ENCODE measurements at regions not wholly inside any gene's neighbourhood (a gene's known extent, or its start where the extent isn't known, plus 50 kb on each side); places are given as distances from the start of the nearest gene placed in this dataset.
"Not testable (repeated sequence)": the region's sequence is repeated elsewhere in the genome, so short reads cannot be mapped to it uniquely, and the experiment has no call there.

DNA sequence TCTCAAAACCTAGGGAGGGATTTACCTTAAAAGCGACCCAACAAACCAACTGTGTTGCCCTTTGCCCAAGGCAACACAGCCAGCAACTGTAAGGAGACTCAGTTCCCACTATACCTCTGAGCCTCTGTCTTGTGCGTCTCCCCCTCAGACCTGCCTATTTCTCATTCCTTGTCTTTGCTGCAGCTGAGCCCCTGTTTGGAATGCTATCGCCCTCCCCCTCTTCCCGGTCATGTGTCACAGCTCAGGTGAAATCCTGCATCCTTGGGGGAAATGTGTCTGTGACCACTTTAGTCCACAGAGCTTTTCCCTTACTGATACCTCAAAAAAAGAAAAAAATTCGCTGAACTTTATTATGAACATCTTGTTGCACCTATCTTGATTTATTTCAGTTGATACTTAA lies 52.0 kb upstream of the LRIG1 start:
- no peak for DNase-seq

DNA sequence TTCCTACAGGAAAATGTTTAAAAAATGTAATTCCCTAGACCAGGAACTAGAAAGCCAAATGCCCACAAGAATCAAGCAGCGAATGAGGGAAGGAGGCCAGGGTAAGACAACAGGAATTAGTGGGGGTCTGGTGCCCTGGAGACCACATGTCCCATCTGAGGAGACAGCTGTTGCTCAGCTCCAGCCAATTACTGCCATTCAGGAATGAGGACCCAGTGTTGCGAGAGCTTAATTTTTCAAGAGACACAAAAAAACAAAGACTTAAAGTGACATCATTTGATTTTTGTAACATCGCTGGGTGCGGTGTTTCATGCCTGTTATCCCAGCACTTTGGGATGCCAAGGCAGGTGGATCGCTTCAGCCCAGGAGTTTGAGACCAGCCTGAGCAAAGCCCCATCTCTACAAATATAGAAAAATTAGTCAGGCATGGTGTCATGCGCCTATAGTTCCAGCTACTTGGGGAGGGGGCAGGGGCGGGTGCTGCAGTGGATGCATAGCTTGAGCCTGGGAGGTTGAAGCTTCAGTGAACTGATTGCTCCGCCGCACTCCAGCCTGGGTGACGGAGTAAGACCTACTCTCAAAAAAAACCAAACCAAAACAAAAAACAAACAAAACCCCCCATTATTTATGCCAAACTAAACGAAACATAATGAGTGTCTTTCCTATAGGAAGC lies 52.8 kb upstream of the LRIG1 start:
- no peak for DNase-seq

DNA sequence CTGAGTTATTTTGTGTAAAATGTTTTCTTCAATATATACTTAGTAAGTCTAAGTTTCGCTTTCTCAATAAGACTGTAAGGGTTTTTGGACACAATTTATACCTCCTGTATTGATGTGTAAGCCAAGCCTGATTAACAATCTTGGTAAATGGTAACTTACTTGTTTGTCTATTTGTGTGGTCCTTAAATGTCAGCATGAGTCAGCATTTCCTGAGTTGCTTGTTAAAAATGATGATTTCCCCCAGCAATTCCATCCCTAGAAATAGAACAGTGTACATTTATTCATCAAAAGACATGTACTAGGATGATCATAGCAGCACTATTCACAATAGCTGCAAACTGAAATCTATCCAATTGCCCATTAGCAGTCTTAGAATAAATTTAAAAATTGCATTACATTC lies 53.4 kb upstream of the LRIG1 start:
- no peak for DNase-seq

DNA sequence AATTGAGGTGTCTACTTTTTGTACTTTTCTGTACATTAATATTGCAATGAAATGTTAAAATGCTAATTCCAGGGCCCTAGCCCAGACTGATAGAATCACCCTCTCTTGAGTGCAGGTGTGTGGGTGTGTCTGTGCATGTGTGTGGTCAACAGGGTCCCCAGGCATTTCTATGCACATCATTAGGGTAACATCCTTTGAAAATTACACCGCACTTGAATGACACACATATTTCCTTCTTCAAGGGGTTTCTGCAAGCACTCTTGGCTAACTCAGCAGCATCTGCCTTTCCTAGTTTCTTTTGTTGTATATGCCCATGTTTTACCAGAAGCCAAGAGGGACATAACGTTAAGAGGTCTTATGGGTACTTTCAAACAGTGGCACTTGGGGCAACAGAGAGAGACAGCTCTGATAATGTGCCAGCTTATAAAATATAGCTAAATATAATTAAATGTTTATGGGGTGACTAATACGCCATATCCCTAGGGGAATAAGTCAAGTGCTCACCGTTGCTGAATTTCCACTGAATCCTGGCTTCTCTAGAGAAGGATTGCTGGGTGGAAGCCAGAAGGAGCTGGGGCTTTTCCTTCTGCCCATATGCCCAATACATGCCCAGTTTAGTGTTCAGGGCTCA lies 54.5 kb upstream of the LRIG1 start:
- DNase-seq = no peak

DNA sequence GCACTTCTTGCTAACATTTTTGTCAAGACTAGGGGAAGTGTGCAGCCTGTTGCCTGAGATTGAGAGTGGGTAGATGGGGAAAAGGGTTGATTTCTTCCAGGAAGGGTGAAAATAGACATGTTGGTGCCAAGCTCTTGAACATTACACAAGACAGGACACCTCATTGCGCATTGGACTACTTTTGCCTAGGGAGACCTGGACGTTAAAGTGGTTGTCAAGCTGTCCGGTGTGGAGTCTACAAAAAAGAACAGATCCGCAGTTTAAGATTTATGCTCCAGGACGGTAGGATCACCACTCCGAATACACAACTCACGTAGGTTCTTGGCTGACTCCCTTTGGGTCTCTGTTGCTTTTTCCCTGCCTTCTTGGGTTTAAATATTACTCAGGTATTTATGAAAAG lies 56.3 kb upstream of the LRIG1 start:
- no peak for DNase-seq

DNA sequence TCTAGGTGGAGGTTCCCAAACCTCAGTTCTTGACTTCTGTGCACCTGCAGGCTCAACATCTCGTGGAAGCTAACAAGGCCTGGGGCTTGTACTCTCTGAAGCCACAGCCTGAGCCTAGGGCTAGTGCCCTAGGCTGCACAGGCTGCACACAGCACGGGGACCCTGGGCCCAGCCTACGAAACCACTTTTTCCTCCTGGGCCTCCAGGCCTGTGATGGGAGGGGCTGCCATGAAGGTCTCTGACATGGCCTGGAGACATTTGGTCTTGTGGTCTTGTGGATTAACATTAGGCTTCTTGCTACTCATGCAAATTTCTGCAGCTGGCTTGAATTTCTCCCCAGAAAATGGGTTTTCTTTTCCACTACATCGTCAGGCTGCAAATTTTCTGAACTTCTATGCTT lies 59.1 kb upstream of the LRIG1 start:
- DNase-seq = not testable (repeated sequence)

DNA sequence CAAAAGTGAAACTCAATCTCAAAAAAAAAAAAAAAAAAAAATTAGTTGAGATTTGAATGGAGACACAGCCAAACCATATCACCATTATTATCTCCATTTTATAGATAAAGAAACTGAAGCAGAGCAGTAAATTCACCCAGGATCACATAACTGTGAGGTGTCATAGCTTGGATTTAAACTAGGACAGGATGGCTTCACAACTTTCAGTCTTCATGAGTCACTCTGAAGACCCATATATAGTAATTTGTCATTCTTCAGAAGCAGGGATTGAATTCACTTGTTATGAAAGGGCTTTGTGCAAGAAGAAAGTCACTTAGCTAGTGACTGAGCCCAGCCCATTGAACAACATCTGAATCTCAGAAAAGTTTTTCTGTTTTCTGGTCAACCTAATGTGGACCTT lies 60.5 kb upstream of the LRIG1 start:
- DNase-seq = no peak

DNA sequence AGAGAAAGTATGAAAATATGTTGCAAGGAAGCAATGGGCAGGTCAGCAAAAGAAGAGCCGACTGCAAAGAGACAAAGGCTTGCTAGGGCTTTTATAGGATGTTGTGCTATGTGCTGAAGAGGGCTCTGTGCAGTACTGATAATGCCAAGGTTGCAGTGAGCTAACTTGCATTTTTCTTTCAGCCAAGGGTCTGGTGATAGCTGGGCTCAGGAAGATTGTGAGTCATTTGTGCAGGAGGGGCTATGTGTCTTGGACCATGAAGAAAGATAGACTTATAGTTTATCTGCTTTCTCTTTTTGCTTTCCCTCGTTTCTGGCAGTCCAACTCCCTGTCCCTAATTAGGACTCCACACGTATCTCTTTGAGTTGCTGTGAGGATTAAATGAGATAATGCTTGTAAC lies 64.5 kb upstream of the LRIG1 start:
- DNase-seq = no peak

DNA sequence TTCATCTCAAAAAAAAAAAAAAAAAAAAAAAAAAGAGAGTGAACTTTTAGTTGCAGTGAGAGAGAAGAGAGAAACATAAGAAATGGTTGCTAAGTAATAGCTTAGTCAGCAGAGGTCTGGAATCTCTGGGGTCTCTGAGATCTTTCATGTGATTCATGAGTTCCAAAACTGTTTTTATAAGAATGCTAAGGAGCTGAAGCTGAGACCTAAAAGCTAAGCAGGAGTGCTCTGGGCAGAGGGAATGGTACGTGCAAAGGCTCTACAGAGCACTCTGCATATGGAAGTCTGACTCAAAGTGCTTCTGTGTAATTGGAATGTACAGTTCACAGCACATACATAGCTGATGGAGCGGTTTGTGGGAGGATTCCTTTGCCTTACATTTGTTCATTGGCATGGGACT lies 66.3 kb upstream of the LRIG1 start:
- no peak for DNase-seq

DNA sequence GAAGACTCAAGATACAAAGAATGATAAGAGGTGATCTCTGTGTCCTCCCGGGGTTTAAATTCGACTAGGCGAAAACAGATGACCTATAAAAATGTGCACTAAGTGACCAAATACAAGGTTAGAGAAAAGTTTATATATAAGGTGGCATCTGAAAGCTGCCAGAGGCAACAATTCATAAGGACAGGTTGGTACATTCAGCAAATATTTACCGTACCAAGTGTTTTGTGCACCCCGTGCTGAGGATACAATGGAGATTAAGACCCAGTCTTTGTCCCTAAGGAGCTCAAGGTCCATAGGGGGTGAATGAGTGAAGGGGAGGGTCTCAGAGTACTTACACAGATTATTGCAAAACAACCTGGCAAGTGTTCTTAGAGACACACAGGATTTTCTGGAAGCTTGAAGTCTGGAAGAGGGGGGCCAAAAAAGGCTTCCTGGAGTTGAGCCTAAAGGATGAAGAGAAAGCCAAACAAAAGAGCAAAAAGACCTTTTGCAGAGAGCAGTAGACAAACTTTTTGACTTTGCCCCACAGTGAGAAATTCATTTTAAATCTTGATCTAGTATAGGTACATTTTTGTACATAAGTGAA lies 71.4 kb upstream of the LRIG1 start:
- DNase-seq = no peak

DNA sequence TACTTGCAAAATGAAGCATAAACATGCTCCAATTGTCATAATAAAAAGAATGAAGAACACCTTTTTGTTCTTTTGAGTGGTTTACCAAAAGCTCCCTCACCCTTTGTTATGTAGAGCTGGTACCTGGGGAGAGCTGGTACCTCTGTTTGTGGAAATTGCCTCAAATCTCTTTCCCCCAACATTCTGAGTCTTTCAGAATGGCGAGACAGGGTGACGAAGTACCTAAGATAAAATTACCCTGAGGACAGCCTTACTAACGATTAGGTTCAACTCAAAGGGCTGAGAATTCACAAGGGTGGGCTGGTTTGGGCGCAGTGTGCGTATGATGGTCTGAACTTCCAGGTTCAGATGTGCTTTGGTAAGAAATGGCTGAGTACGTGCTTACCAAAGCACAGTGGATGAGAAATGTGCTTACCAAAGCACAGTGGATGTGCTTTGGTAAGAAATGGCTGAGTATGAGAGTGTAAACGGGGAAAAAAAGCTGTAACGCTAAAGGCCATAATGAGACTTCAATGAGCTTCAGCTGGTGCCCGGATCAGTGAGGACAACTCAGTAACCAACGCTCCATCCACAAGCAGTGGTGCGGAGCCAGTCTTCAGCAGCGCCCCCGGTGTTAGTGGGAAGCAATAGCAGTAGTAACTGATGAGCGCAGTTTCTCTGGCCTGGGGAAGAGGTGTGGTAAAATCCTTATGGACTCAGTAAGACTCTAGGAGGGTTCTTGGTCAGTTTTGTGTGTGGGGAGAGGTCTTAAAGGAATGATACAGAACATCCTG lies 72.3 kb upstream of the LRIG1 start:
- no peak for DNase-seq

DNA sequence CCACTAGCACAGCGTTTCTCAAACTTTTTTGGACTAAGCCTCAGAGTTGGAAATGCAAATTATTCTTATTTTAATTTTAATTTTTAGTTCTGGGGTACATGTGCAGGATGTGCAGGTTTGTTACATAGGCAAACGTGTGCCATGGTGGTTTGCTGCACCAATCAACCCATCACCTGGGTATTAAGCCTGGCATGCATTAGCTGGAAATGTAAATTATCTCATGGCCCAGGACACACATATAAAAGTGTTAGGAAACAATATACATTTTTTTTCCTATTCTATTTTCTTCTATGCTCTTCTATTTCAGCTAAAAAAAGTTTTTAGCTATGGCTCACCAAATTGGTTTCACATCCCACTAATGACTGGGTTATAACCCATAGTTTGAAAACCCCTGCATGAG lies 73.3 kb upstream of the LRIG1 start:
- no peak for DNase-seq

DNA sequence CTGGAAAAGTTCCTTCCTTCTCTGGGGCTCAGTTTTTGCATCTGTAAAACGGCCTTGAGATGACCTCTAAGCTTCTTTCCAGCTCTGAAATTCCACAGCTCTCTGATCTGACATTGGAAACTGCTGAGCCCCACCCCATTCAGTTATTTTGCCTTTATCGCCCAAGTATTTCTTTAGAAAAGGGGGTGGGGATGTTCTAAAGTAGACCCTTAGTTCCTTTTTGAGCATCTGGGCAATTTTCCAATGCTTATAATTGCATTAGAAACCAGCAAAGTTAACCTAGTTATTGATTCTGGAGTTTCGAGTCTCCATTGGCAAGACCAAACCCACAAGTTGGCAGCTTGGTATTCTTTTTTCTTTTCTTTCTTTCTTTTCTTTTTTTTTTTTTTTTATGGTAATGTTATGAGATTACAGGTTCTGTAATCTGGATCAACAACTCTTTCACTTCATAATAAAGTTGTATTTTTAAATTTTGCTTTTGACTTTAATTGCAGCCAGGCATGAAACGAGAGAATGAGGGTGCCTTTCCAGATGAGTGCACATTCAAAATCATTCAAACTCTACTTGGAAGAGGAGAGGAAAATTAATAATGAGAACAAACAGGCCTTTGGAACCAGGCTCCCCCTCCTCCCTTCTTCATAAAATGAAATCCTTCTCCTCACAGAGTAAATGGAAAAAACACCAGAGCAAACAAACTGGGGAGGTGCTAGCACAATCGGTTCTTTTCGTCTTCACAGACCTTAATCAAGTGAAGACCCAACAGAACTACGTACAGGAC lies 76.8 kb upstream of the LRIG1 start:
- DNase-seq = no peak

DNA sequence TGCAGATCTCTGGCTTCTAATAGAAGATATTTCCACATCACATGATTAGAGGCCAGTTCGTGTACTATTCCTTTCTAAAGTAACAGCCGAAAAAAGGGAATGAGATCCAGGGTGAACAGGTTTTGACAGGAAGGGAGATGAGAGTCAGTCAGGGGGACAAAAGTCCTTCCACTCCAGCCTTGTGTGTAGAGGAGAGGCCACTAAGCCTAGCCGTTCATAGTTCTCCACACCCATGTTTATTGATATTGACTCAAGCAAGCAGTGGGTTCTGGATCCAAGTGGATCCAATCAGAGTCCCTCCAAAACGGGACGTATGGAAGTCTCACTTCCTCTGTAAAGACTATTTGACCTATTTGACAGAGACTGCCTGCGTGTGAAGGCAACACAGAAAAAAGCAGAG lies 80.4 kb upstream of the LRIG1 start:
- no peak for DNase-seq

DNA sequence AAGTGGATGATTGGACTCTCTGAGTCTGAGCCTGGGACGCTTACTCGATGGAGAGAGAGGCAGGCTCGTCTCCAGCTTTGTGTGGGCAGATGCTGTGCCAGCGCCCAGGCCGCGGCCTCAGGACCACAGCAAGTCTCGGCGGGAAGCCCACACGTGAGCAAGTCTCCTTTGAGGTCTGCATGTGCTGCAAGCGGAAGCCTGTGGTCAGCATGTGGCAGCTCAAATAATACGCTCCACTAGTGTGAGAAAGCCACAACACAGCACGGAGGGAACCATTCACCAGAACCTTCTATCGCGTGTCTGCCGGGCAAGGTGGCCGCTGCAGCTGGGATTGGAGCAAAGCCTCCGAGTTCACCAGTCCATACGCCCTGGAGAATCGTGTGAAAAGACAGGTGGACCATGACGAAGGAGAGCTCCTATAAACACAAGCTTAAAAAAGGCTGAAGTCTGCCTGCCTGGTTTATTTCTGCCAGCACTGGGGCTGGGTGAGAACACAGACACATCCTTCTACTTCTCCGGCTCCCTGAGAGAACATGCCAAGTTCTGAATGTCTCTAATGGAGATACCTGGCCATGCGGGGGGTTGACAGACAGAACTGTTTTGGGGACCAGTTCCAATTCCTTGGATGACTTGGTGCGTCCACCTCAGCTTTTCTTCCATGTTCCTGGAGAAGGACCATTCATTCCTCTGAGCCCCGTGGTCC lies 82.0 kb upstream of the LRIG1 start:
- no peak for DNase-seq

DNA sequence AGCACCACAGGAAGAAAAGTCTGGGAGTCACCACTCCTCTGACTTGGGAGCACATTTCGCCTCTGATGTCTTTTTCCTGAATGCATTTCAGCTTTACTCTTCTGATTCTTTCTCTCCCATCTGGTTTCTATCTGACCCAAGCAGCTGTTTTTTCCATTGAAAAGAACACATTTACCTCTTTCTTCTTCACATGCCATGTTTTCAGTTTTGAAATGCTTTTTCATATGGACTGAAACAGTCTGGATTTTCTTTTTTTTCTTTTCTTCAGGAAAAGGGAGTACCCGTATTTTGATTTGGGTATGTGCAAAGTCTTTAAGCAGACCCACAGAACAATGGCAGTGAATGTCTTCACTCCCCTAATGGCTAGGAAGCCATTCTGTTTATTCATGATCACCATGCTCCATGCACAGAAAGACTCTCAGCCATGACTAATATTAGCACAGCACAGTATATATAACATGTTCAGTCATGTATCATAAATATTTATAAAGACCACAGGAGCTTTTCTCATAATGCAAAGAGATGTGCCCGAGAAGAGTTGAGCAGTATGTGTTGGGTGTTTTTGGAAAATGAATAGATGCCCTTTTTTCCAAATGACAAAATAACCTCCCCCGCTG lies 82.7 kb upstream of the LRIG1 start:
- no peak for DNase-seq

DNA sequence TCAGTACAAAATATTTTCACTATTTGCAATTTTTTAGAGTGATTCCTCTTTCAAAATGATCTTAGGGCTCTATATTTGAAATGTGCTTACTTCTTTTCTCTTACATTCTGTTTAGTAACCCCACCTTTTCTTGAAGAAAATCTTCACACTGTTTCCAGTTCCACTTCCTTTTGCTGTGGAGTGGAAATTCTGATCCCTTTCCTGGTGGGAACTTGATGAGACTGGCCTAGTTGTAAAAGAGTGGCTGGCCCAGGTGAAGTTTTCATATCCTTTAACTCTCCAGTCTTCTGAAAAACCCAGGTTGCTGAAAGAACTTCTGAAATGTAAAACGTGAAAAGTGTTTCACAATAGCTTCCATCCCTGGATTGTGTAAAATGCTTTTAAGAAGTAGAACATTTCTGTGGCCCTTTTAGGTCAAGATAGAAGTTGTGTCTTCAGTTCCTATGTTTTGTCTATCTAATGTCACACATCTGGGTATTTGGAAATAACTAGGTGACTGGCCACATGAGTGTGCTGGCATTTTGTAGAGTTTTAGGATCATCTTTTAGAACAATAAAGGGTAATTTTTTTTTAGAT lies 84.8 kb upstream of the LRIG1 start:
- DNase-seq = no peak

DNA sequence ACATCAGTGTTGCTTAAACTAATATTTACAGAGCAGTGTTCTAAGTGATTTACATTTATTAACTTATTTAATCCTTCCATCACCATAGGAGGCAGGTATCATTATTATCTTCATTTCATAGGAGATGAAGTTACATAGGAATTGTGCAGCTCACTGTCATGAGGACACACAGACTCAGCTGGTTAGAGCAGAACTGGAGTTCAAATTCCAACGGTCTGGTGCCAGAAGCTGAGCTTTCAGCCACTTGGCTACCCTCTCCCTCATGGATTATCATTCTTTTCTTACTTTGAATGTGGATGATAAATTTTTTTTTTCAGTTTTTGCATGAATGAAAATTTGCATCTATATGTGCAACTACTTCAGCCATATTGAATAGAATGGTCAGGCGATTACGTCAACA lies 86.0 kb upstream of the LRIG1 start:
- no peak for DNase-seq

DNA sequence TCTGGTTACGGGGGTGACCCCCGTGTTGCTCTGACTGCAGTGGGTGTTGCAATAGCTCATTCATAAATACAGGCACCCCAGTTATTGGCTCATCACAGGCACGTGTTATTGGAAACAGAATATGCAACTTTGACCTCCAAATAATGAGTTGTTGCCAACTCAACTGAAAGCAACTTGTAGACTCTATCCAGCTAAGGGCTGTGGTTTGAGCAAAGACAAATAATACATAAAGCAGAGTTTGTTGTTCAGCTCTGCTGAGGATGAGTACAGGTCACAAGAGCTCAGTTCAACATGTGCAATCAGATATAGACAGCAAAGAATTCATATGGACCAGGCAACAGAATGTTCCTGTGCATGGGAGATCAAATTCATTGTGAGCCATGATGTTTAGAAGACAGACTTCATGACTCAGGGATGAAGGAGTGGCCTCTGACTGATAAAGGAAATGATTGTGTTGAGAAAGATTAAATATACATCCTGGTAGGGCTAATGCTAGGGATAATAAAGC lies 87.6 kb upstream of the LRIG1 start:
- no peak for DNase-seq

DNA sequence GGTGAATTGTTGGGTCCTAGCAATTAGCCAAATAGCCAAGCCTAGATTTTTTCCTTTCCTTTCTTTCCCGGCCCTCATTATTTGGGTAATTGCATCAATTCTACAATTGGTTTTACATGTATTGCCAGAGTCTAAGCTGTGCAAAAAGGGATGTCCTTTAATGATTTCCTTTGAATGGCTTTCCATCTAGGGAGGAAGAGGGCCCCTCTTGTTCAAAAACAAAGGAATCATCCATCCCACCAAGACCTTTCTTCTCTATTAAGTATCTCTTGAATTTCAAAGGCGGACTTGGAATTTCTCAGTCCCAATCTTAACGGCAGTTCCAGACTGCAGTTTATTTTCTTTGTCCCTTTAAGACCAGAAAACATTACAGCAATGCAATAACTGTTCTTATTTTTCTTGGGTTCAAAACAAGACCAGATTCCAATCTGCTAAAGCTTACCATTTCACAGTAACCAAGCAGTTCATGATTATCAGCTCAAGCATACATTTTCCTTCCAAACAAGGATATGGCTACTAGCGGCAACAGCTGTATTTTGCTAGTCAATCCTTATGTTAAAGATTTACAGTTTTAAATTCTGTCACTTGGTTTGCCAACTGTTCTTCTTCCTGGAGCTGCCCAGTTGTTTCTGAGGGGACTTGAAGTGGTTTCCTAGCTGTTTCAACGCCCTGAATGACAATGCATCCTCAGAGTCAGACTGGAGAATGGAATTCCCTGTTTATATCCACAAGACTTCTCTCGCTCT lies 91.4 kb upstream of the LRIG1 start:
- DNase-seq = no peak

All from NCI-H510A (cell line).